ENCODE measurements at regions not wholly inside any gene's neighbourhood (a gene's known extent, or its start where the extent isn't known, plus 50 kb on each side); places are given as distances from the start of the nearest gene placed in this dataset.

DNA sequence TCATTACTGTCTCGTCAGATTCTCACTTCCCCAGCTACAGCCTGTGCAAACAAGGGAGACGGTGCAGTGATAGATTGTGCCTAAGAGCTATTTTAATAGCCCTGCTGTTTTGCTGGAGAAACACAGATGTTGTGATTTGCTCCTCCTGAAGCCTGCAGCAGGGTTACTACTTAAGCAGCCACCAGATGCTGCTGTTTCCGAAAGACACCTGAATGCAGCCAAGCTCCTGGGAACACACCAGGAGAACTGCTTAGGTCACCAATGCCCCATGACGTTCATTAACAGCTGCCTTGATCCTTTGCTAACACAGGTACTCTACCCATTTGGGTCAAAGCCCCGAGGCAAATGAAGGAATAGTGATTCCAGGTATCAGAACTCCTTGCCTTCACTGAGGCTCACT, 411.8 kb upstream of the DAB1 start:
- no peak for TF ChIP-seq SIN3A (IDR thresholded peaks at IDR 0.05; ENCODE audit: borderline replicate concordance, insufficient read depth, low read length)
- TF ChIP-seq REST (IDR thresholded peaks at IDR 0.05; ENCODE audit: insufficient read depth in 1 of 2, low read depth in 2 of 2, low read length in 2 of 2): no peak

DNA sequence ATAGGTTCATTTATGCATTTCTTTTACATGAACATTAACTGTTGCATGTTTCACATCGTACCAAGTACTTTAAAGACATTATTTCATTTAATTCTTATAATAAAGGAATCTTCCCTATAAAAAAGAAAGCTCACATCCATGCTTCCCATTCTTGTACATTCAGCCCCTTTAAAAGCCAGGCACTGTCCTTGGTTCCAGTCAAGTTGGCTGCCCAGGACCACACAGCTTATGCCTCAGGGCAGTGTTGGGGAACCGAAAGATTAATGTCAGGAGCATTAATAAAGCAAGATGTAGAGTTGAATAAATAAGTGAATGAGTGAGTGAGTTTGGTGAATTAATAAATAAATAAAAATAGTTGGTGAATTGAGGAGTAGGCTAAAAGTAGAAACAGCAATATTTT, 409.4 kb upstream of the DAB1 start:
- no peak for TF ChIP-seq TAF1 (IDR thresholded peaks at IDR 0.05; ENCODE audit: borderline replicate concordance, insufficient read depth, low read length)
- TF ChIP-seq POLR2AphosphoS5 (IDR thresholded peaks at IDR 0.05; ENCODE audit: low read depth, low read length): no peak
- peak in 1 of 2 experiments; percentile 80; a peak in 2 of 4 replicates for TF ChIP-seq REST (IDR thresholded peaks at IDR 0.05; ENCODE audit: insufficient read depth in 1 of 2, low read depth in 2 of 2, low read length in 2 of 2)
- no peak for TF ChIP-seq FOXP2 (optimal IDR thresholded peaks at IDR 0.05; ENCODE audit: borderline replicate concordance, extremely low read depth, extremely low read length, insufficient read depth)
- TF ChIP-seq SIN3A (IDR thresholded peaks at IDR 0.05; ENCODE audit: borderline replicate concordance, insufficient read depth, low read length): no peak

DNA sequence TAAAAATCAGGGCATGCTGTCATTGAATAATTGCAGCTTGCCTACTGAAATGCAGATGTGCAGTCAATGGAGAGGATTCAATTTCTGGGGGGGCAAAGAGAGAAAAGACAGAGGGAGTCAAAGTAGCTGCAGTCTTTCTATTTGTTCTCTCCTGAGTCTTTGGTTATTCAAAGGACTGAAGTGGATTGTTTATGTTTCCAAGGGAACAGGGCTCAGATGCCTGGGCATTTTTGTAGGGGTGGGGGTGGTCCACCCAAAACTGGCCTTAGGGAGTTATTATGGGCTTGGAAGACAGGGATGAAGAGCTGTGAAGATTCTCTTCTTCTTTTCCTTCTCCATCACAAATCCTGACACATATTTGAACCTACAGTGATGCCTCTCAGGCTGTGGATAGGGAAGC, 408.8 kb upstream of the DAB1 start:
- no peak for TF ChIP-seq REST (IDR thresholded peaks at IDR 0.05; ENCODE audit: insufficient read depth in 1 of 2, low read depth in 2 of 2, low read length in 2 of 2)
- no peak for TF ChIP-seq FOXP2 (optimal IDR thresholded peaks at IDR 0.05; ENCODE audit: borderline replicate concordance, extremely low read depth, extremely low read length, insufficient read depth)
- TF ChIP-seq POLR2AphosphoS5 (IDR thresholded peaks at IDR 0.05; ENCODE audit: low read depth, low read length): no peak
- no peak for TF ChIP-seq SIN3A (IDR thresholded peaks at IDR 0.05; ENCODE audit: borderline replicate concordance, insufficient read depth, low read length)

DNA sequence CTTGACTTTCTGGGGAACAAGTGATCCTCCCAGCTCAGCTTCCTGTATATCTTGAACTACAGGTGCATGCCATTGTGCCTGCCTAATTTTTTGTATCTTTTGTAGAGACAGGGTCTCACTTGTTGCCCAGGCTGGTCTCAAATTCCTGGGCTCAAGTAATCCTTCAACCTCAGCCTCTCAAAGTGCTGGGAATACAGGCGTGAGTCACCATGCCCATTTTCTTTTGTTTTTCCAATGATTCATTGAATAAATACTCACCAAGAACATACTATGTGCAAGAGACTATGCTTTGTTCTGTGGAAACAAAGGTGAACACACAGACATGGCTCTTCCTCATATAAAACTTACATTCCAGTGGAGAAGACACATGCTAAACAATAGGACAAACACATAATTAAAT, 407.8 kb upstream of the DAB1 start:
- TF ChIP-seq REST (IDR thresholded peaks at IDR 0.05; ENCODE audit: insufficient read depth in 1 of 2, low read depth in 2 of 2, low read length in 2 of 2) (no peak), POLR2AphosphoS5 (IDR thresholded peaks at IDR 0.05; ENCODE audit: low read depth, low read length) (no peak), TAF1 (IDR thresholded peaks at IDR 0.05; ENCODE audit: borderline replicate concordance, insufficient read depth, low read length) (no peak), FOXP2 (optimal IDR thresholded peaks at IDR 0.05; ENCODE audit: borderline replicate concordance, extremely low read depth, extremely low read length, insufficient read depth) (no peak), SIN3A (IDR thresholded peaks at IDR 0.05; ENCODE audit: borderline replicate concordance, insufficient read depth, low read length) (no peak)

DNA sequence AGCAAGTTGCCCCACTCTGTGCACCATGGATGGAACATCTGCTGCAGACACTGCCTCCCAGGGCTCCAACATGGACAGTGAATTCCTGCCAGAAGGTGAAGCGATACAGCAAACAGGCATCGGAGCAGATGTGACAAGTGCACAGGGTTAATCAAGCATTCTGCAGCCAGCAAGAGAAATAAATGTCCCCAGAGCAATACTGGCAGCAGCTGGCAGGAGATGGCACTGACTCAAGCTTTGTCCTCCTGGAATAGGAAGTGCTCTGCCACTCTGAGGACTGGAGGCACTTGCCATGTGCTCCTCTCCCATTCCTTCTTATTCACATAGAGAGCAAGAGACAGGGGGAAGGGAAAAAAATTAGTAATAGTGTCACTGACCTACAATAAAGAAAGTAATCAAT, 402.7 kb upstream of the DAB1 start:
- TF ChIP-seq POLR2AphosphoS5 (IDR thresholded peaks at IDR 0.05; ENCODE audit: low read depth, low read length) (no peak), SIN3A (IDR thresholded peaks at IDR 0.05; ENCODE audit: borderline replicate concordance, insufficient read depth, low read length) (no peak), FOXP2 (optimal IDR thresholded peaks at IDR 0.05; ENCODE audit: borderline replicate concordance, extremely low read depth, extremely low read length, insufficient read depth) (no peak), REST (IDR thresholded peaks at IDR 0.05; ENCODE audit: insufficient read depth in 1 of 2, low read depth in 2 of 2, low read length in 2 of 2) (no peak), TAF1 (IDR thresholded peaks at IDR 0.05; ENCODE audit: borderline replicate concordance, insufficient read depth, low read length) (no peak)
